MM.1S (cell line): ENCODE measurements at regions not wholly inside any gene's neighbourhood (a gene's known extent, or its start where the extent isn't known, plus 50 kb on each side); places are given as distances from the start of the nearest gene placed in this dataset.

Experiments
- EZH2 ChIP-seq: fragments of 300-600 bp; sonication (generic); optimal IDR thresholded peaks from 2 replicates; pipeline ENCODE3; 2017; ENCODE audit warnings: low read depth, mild to moderate bottlenecking, antibody characterized with exemption, low read length, mixed read lengths
- TF ChIP-seq, protein P1 (sequence below): fragments of 300-600 bp; sonication (generic); IDR thresholded peaks from 2 replicates; pipeline ENCODE4 v1.5.1; 2016; ENCODE audit warnings: antibody characterized with exemption, low read length, mixed read lengths

DNA sequence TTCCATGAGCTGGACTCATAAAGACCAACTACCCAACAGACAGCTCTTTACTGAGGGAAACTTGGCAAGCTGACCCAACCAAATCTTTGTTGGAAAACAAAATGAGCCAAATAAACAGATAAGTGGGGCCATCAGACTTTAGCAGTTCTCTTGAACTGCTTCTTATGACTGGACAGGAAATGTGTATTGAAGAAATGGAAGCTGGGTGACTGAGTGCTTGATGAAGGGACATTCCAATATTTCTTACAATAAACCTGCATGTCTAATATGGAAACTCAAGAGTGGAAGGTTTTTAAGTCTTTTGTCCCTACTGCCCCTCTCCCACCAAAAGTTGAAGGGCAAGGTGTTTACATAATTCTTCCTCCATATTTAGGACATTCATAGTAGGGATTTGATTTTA, 218.8 kb upstream of the NR4A3 start:
- TF ChIP-seq, protein P1, sequence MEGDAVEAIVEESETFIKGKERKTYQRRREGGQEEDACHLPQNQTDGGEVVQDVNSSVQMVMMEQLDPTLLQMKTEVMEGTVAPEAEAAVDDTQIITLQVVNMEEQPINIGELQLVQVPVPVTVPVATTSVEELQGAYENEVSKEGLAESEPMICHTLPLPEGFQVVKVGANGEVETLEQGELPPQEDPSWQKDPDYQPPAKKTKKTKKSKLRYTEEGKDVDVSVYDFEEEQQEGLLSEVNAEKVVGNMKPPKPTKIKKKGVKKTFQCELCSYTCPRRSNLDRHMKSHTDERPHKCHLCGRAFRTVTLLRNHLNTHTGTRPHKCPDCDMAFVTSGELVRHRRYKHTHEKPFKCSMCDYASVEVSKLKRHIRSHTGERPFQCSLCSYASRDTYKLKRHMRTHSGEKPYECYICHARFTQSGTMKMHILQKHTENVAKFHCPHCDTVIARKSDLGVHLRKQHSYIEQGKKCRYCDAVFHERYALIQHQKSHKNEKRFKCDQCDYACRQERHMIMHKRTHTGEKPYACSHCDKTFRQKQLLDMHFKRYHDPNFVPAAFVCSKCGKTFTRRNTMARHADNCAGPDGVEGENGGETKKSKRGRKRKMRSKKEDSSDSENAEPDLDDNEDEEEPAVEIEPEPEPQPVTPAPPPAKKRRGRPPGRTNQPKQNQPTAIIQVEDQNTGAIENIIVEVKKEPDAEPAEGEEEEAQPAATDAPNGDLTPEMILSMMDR: no peak
- no peak for TF ChIP-seq EZH2
